CD4-positive, alpha-beta T cell (primary cell): ENCODE measurements at regions not wholly inside any gene's neighbourhood (a gene's known extent, or its start where the extent isn't known, plus 50 kb on each side); places are given as distances from the start of the nearest gene placed in this dataset.

Source experiments
- ATAC-seq: fragments of 200-7000 bp; cut with Tn5 transposase; one replicate; pipeline ENCODE4 v1.10.0; 2022; ENCODE audit warnings: mild to moderate bottlenecking; ENCODE audit not compliant: poor library complexity
- CTCF ChIA-PET: fragments of 350-600 bp; sonication (Branson Sonifier 250); formaldehyde crosslinking; loops from one replicate; lab custom pipeline; 2021; ENCODE audit warnings: antibody characterized with exemption, inconsistent platforms; lab: Charles Lee
- POLR2A ChIA-PET: fragments of 350-600 bp; sonication (Branson Sonifier 250); formaldehyde crosslinking; loops from one replicate; lab custom pipeline; 2021; ENCODE audit warnings: antibody characterized with exemption, inconsistent platforms; lab: Charles Lee
- DNase-seq, 14 experiments: peaks; one replicate each; pipeline ENCODE4 v3.0.0-alpha.2; 2013 to 2020; ENCODE audit warnings: mixed read lengths in 2 of 14
- H3K27ac ChIP-seq, 2 donors: one replicate each; pipeline versions ENCODE4 v1.5.1 to v1.7.0; 2013; ENCODE audit warnings: low read length in 2 of 2, low read depth in 1 of 2, mild to moderate bottlenecking in 1 of 2
- H3K27me3 ChIP-seq, 2 experiments: 1 replicate in 1 of 2; 2 replicates in 1 of 2; pipeline versions ENCODE4 v1.6.1 to v1.7.0; 2013; ENCODE audit warnings: low read length in 2 of 2, control low read depth in 1 of 2, mild to moderate bottlenecking in 1 of 2, moderate library complexity in 1 of 2; ENCODE audit not compliant: insufficient read depth in 2 of 2, control insufficient read depth in 1 of 2
- H3K36me3 ChIP-seq: one replicate; pipeline ENCODE4 v1.6.1; 2013; ENCODE audit warnings: low read length, control low read depth; ENCODE audit not compliant: insufficient read depth
- H3K4me1 ChIP-seq: one replicate; pipeline ENCODE4 v1.6.1; 2013; ENCODE audit warnings: low read length, control low read depth; ENCODE audit not compliant: insufficient read depth
- H3K4me3 ChIP-seq: one replicate; pipeline ENCODE4 v1.5.1; 2013; ENCODE audit warnings: mild to moderate bottlenecking, low read length, moderate library complexity
- H3K9me3 ChIP-seq, 2 experiments: 1 replicate in 1 of 2; 2 replicates in 1 of 2; pipeline versions ENCODE4 v1.6.1 to v1.7.0; 2013; ENCODE audit warnings: low read length in 2 of 2, mild to moderate bottlenecking in 2 of 2, control low read depth in 1 of 2, moderate library complexity in 1 of 2; ENCODE audit not compliant: control insufficient read depth in 1 of 2, insufficient read depth in 1 of 2
- H3K27ac Mint-ChIP-seq: one replicate; pipeline ENCODE4 v1.8.0; 2020; ENCODE audit warnings: mixed read lengths
- H3K27me3 Mint-ChIP-seq: one replicate; pipeline ENCODE4 v1.8.0; 2021; ENCODE audit warnings: mixed read lengths
- H3K36me3 Mint-ChIP-seq: one replicate; pipeline ENCODE4 v1.8.0; 2021; ENCODE audit warnings: low read depth, mixed read lengths
- H3K4me1 Mint-ChIP-seq: one replicate; pipeline ENCODE4 v1.8.0; 2021; ENCODE audit warnings: low read depth, mixed read lengths
- H3K4me3 Mint-ChIP-seq: one replicate; pipeline ENCODE4 v1.8.0; 2020; ENCODE audit warnings: mild to moderate bottlenecking, mixed read lengths
- H3K9me3 Mint-ChIP-seq: one replicate; pipeline ENCODE4 v1.8.0; 2020; ENCODE audit warnings: mixed read lengths
- intact Hi-C, 2 experiments: fragments of 100-400 bp; cut with DNase I in 1 of 2; cut with micrococcal nuclease in 1 of 2; formaldehyde crosslinking; loops; one replicate each; pipeline versions ENCODE4 v1.15.1 to v1.9.0; 2023 to 2025; cut with DNase I, micrococcal nuclease
- TF ChIP-seq, protein P1 (sequence below): fragments of 200-600 bp; IDR thresholded peaks from one replicate; pipeline ENCODE4 v1.8.0; 2022; ENCODE audit warnings: antibody characterized with exemption, mild to moderate bottlenecking

DNA sequence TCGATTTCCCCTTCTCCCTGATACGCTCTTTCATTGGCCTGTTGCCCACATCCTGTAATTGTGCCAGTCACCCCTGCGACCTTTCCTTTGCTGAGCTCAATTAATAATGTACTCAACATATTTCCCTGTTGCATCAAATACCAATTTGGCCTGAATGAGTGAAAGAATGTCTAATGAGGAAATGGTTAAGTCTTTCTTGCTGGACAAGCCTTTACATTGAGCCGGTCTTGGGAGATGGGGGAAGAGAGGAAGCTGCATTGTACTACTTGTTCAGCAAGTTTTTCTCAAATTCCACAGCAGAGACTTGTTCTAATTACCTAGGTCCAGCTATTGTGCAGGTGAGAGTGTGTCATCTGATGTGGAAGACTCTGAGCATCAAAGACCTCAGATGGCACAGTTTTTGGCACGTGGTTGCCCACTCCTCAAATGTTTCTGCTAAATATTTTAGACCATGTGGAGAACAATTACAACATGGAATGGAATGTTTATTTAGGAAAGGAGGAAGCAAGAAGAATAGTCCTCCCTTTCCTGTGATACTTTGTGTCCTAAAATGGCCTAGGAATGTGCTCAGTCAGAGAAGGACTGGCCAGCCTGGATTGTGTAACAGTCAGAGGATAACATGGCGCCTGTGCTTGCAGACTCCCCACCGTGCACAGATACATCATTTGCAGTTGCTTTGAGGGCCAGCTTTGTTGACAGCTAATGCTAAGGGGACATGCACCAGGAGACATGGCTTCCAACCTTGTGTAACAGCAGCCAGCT, 129.5 kb upstream of the E2F8 start:
- CTCF ChIA-PET = no interaction called here
- no peak overlapping the region for H3K4me3 Mint-ChIP-seq
- TF ChIP-seq, protein P1, sequence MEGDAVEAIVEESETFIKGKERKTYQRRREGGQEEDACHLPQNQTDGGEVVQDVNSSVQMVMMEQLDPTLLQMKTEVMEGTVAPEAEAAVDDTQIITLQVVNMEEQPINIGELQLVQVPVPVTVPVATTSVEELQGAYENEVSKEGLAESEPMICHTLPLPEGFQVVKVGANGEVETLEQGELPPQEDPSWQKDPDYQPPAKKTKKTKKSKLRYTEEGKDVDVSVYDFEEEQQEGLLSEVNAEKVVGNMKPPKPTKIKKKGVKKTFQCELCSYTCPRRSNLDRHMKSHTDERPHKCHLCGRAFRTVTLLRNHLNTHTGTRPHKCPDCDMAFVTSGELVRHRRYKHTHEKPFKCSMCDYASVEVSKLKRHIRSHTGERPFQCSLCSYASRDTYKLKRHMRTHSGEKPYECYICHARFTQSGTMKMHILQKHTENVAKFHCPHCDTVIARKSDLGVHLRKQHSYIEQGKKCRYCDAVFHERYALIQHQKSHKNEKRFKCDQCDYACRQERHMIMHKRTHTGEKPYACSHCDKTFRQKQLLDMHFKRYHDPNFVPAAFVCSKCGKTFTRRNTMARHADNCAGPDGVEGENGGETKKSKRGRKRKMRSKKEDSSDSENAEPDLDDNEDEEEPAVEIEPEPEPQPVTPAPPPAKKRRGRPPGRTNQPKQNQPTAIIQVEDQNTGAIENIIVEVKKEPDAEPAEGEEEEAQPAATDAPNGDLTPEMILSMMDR = no peak
- ATAC-seq (no peak), DNase-seq (no peak)
- intact Hi-C loops = no loop called here
- Histone ChIP-seq H3K4me3 (no peak overlapping the region), H3K36me3 (no peaks in the 10 kb centered on the region), H3K9me3 (no peaks in the 10 kb centered on the region), H3K27me3 (peaks cover 0 to 5% of the 10 kb centered on the region in 2 experiments), H3K27ac (no peak overlapping the region), H3K4me1 (no peaks in the 10 kb centered on the region)
- POLR2A ChIA-PET = no interaction called here
- H3K9me3 Mint-ChIP-seq = no peaks in the 10 kb centered on the region
- no peak overlapping the region for H3K27ac Mint-ChIP-seq
- H3K4me1 Mint-ChIP-seq = no peaks in the 10 kb centered on the region
- H3K27me3 Mint-ChIP-seq = peaks cover 29% of the 10 kb centered on the region
- no peaks in the 10 kb centered on the region for H3K36me3 Mint-ChIP-seq

DNA sequence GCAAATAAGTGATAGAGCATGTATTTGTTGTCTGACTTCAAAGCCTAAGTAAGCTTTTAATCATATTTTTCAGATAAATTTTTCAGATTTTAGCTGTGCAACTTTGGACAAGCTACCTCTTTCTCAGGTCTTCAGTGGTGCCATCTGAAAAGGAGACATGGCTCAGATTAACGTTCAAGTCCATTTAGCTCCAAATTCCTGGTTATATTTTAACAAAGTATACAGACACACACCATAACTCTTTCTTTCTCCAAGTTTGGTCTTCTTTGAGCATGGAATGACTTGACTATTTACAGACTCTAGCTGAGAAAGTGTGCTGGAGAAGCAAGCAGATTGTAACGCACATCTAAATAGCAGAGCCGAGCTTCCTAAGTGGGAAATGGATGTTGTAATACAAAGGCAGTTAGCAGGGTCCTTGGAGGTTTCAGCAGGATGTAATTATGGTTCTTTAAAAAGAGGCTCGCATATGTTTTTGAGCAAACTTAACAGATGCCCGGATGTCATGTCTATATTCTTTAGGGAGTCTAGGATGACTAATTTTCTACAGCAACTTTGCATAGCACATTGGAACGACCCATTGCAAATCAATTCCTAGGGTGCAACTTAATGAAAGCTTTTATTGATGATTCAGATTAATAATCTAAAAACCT, 128.1 kb upstream of the E2F8 start:
- intact Hi-C loops = no loop called here
- CTCF ChIA-PET = no interaction called here
- peaks cover 23% of the 10 kb centered on the region for H3K27me3 Mint-ChIP-seq

DNA sequence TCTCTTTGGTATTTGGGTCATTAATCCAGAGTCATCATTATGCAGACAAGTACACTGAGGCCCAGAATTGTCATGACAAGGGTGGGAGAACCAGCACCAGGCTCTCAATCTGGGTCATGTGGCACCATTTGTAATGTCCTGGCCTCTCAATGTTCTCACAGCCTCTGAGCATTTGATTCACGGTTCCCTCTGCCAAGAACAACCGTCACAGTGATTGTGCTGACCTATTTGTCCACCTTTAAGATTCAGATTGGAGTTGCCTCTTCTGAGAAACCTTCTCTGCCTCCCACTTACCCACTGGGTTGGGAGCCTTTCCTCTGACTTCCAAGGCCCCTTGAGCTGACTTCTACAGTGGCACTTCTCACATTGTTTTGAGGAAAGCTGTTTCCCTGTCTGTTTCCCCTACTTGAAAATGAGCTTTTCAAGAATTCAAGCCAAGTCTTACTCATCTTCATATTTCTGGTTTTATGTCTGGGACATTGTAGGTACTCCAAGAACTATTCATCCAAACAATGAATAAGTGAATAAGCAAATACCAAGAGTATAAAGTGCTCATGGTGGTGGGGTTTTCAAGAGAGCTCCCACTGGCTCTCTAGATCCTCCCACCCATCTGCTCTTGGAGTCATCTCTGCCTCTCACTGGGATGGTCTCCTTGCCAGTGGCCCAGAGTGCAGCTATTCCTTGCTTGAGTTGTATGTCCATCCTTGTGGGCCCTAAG, 126.4 kb upstream of the E2F8 start:
- DNase-seq (no peak), ATAC-seq (no peak)
- H3K9me3 ChIP-seq = no peaks in the 10 kb centered on the region
- ChIA-PET POLR2A (no interaction called here), CTCF (no interaction called here)
- no peak overlapping the region for H3K4me3 ChIP-seq
- intact Hi-C loops = no loop called here
- H3K27me3 ChIP-seq = no peaks in the 10 kb centered on the region
- no peaks in the 10 kb centered on the region for H3K36me3 Mint-ChIP-seq
- no peak overlapping the region for H3K27ac ChIP-seq
- H3K36me3 ChIP-seq = no peaks in the 10 kb centered on the region
- H3K4me1 ChIP-seq = no peaks in the 10 kb centered on the region
- no peak overlapping the region for H3K27ac Mint-ChIP-seq
- no peak overlapping the region for H3K4me3 Mint-ChIP-seq
- peaks cover 17% of the 10 kb centered on the region for H3K27me3 Mint-ChIP-seq
- TF ChIP-seq, protein P1 = no peak
- H3K4me1 Mint-ChIP-seq = no peaks in the 10 kb centered on the region
- H3K9me3 Mint-ChIP-seq = no peaks in the 10 kb centered on the region

More for the DNA sequence above, 128.1 kb upstream of the E2F8 start:
- Mint-ChIP-seq H3K27ac (no peak overlapping the region), H3K4me1 (no peaks in the 10 kb centered on the region), H3K4me3 (no peak overlapping the region), H3K9me3 (no peaks in the 10 kb centered on the region), H3K36me3 (no peaks in the 10 kb centered on the region)
- Histone ChIP-seq H3K36me3 (no peaks in the 10 kb centered on the region), H3K9me3 (no peaks in the 10 kb centered on the region), H3K27ac (no peak overlapping the region), H3K4me3 (no peak overlapping the region), H3K27me3 (no peaks in the 10 kb centered on the region), H3K4me1 (no peaks in the 10 kb centered on the region)
- POLR2A ChIA-PET = no interaction called here
- TF ChIP-seq, protein P1 = no peak
- DNase-seq (no peak), ATAC-seq (no peak)
